H9 (cell line): ENCODE measurements at regions not wholly inside any gene's neighbourhood (a gene's known extent, or its start where the extent isn't known, plus 50 kb on each side); places are given as distances from the start of the nearest gene placed in this dataset.

Experiments
- DNase-seq: peaks from one replicate; pipeline ENCODE4 v3.0.0-alpha.2; 2017
- H2AFZ ChIP-seq: one replicate; pipeline ENCODE4 v1.6.1; 2013; ENCODE audit warnings: mild to moderate bottlenecking, low read length, control low read depth, moderate library complexity
- H2AK5ac ChIP-seq: 2 replicates; pipeline ENCODE4 v1.6.1; 2013; ENCODE audit warnings: low read length, control low read depth, mixed read lengths; ENCODE audit not compliant: insufficient read length
- H2BK120ac ChIP-seq: one replicate; pipeline ENCODE4 v1.6.1; 2013; ENCODE audit warnings: low read depth, mild to moderate bottlenecking, low read length, control low read depth, inconsistent platforms; ENCODE audit not compliant: poor library complexity, severe bottlenecking
- H2BK12ac ChIP-seq: 2 replicates; pipeline ENCODE4 v1.6.1; 2013; ENCODE audit warnings: low read length, control low read depth, mixed read lengths, low read depth; ENCODE audit not compliant: insufficient read length
- H2BK15ac ChIP-seq: 2 replicates; pipeline ENCODE4 v1.6.1; 2013; ENCODE audit warnings: low read depth, low read length, control low read depth
- H2BK20ac ChIP-seq: one replicate; pipeline ENCODE4 v1.6.1; 2013; ENCODE audit warnings: low read depth, mild to moderate bottlenecking, low read length, control low read depth, inconsistent platforms; ENCODE audit not compliant: poor library complexity, severe bottlenecking
- H2BK5ac ChIP-seq: 2 replicates; pipeline ENCODE4 v1.6.1; 2013; ENCODE audit warnings: low read length, control low read depth, mixed read lengths; ENCODE audit not compliant: insufficient read length
- H3K14ac ChIP-seq: 2 replicates; pipeline ENCODE4 v1.6.1; 2013; ENCODE audit warnings: low read length, control low read depth; ENCODE audit not compliant: insufficient read depth
- H3K18ac ChIP-seq: 2 replicates; pipeline ENCODE4 v1.6.1; 2013; ENCODE audit warnings: low read depth, mild to moderate bottlenecking, mixed read lengths, low read length, control low read depth; ENCODE audit not compliant: insufficient read length
- H3K23ac ChIP-seq: 2 replicates; pipeline ENCODE4 v1.6.1; 2013; ENCODE audit warnings: low read length, control low read depth, mixed read lengths, low read depth; ENCODE audit not compliant: insufficient read length
- H3K23me2 ChIP-seq: 2 replicates; pipeline ENCODE4 v1.6.1; 2013; ENCODE audit warnings: low read depth, mild to moderate bottlenecking, mixed read lengths, low read length, control low read depth; ENCODE audit not compliant: insufficient read length, poor library complexity, severe bottlenecking
- H3K27ac ChIP-seq: 2 replicates; pipeline ENCODE4 v1.5.1; 2013; ENCODE audit warnings: low read length, control low read depth, mixed read lengths, low read depth; ENCODE audit not compliant: insufficient read length
- H3K27me3 ChIP-seq: 2 replicates; pipeline ENCODE4 v1.6.1; 2013; ENCODE audit warnings: low read length, control low read depth, inconsistent platforms; ENCODE audit not compliant: insufficient read depth
- H3K4ac ChIP-seq: 2 replicates; pipeline ENCODE4 v1.6.1; 2013; ENCODE audit warnings: low read depth, mild to moderate bottlenecking, control low read depth, inconsistent platforms, low read length, moderate library complexity
- H3K4me1 ChIP-seq: 2 replicates; pipeline ENCODE4 v1.6.1; 2013; ENCODE audit warnings: low read length, control low read depth, inconsistent platforms; ENCODE audit not compliant: insufficient read depth
- H3K4me2 ChIP-seq: 2 replicates; pipeline ENCODE4 v1.6.1; 2013; ENCODE audit warnings: low read length, control low read depth, mixed read lengths; ENCODE audit not compliant: insufficient read length, insufficient read depth
- H3K56ac ChIP-seq: 2 replicates; pipeline ENCODE4 v1.6.1; 2013; ENCODE audit warnings: low read depth, mild to moderate bottlenecking, mixed read lengths, low read length, control low read depth; ENCODE audit not compliant: insufficient read length
- H3K79me1 ChIP-seq: 2 replicates; pipeline ENCODE4 v1.6.1; 2013; ENCODE audit warnings: low read depth, mild to moderate bottlenecking, moderate library complexity, low read length, control low read depth, inconsistent platforms; ENCODE audit not compliant: insufficient read depth, poor library complexity, severe bottlenecking
- H3K79me2 ChIP-seq: 2 replicates; pipeline ENCODE4 v1.6.1; 2013; ENCODE audit warnings: low read length, control low read depth, inconsistent platforms; ENCODE audit not compliant: insufficient read depth
- H3K9ac ChIP-seq: 2 replicates; pipeline ENCODE4 v1.6.1; 2013; ENCODE audit warnings: low read length, control low read depth, mixed read lengths; ENCODE audit not compliant: insufficient read length; ENCODE audit errors: extremely low read depth
- H3K9me3 ChIP-seq: one replicate; pipeline ENCODE4 v1.6.1; 2013; ENCODE audit warnings: low read depth, low read length, inconsistent platforms; ENCODE audit not compliant: control insufficient read depth
- H3T11ph ChIP-seq: one replicate; pipeline ENCODE4 v1.6.1; 2013; ENCODE audit warnings: mild to moderate bottlenecking, low read length, control low read depth, inconsistent platforms
- H4K20me1 ChIP-seq: one replicate; pipeline ENCODE4 v1.6.1; 2013; ENCODE audit not compliant: control insufficient read depth, insufficient read length, insufficient read depth
- H4K5ac ChIP-seq: 2 replicates; pipeline ENCODE4 v1.6.1; 2013; ENCODE audit warnings: low read depth, mild to moderate bottlenecking, mixed read lengths, low read length, control low read depth; ENCODE audit not compliant: insufficient read length
- H4K8ac ChIP-seq: replicated peaks from 2 replicates; pipeline ENCODE4 v1.6.1; 2013; ENCODE audit warnings: low read length, control low read depth, mixed read lengths, low read depth; ENCODE audit not compliant: insufficient read length
- H4K91ac ChIP-seq: 2 replicates; pipeline ENCODE4 v1.6.1; 2013; ENCODE audit warnings: low read depth, mild to moderate bottlenecking, moderate library complexity, mixed read lengths, low read length, control low read depth; ENCODE audit not compliant: insufficient read length
- H3K27ac Mint-ChIP-seq, 3 experiments: 2 replicates in 2 of 3; 3 replicates in 1 of 3; pipeline ENCODE4 v1.8.0; 2020 to 2021; ENCODE audit warnings: mixed read lengths in 3 of 3, mild to moderate bottlenecking in 1 of 3, moderate library complexity in 1 of 3
- H3K27me3 Mint-ChIP-seq: 2 replicates; pipeline ENCODE4 v1.8.0; 2021; ENCODE audit warnings: low read depth, mild to moderate bottlenecking, moderate library complexity, mixed read lengths
- H3K36me3 Mint-ChIP-seq, 3 experiments: 2 replicates in 2 of 3; 3 replicates in 1 of 3; pipeline ENCODE4 v1.8.0; 2020 to 2021; ENCODE audit warnings: low read depth in 3 of 3, mixed read lengths in 3 of 3; ENCODE audit not compliant: insufficient read depth in 1 of 3
- H3K4me1 Mint-ChIP-seq, 2 experiments: 2 replicates each; pipeline ENCODE4 v1.8.0; 2020; ENCODE audit warnings: mixed read lengths in 2 of 2
- H3K4me3 Mint-ChIP-seq, 2 experiments: 2 replicates in 1 of 2; 3 replicates in 1 of 2; pipeline ENCODE4 v1.8.0; 2020 to 2021; ENCODE audit warnings: mild to moderate bottlenecking in 2 of 2, mixed read lengths in 2 of 2, moderate library complexity in 1 of 2
- H3K9me3 Mint-ChIP-seq, 2 experiments: 2 replicates in 1 of 2; 3 replicates in 1 of 2; pipeline ENCODE4 v1.8.0; 2020; ENCODE audit warnings: mild to moderate bottlenecking in 2 of 2, mixed read lengths in 2 of 2, moderate library complexity in 1 of 2
- WGBS: extraction: QIAGEN DNeasy Blood & Tissue Kit; methylation state at CpG from one replicate; pipeline ENCODE4 v1.1.7; 2013; ENCODE audit warnings: missing lambda C conversion rate, low lambda C conversion rate, mixed read lengths; ENCODE audit not compliant: insufficient read length; ENCODE audit errors: extremely low coverage; 5-methylcytosine and 5-hydroxymethylcytosine counted together
- TF ChIP-seq, protein P1 (sequence below): fragments of 200-600 bp; sonication (generic); conservative IDR thresholded peaks from 3 replicates; pipeline ENCODE4 v1.8.0; 2021; ENCODE audit warnings: antibody characterized with exemption, mild to moderate bottlenecking

DNA sequence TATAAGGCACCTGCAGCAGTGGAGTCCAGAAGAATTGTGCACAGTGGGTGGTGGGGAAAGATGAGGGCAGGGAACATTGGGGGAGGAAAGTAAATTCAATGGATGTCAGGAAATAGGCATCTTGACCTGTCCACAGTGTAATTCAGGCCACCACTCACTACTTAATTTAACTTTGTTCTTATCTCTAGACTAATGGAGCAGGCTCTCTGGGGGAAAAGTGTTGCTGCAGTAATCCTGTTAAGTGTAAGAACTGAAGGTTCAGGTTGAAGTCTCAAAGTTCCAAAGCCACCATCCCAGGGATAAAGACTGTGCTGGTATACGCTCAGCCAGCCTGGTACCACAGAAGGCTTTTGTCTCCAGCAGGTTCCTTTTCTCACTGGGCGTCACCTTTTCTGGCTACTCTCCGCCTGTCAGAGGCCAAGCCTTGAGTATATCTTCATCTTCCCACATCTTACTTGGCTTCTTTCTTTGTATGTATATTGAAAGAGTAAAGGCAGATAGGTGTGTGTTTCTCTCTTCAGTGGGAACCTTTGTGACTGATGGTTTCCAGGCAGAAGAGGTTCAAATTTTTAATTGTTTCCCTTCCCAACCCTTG, 150.9 kb upstream of the DMRT1 start:
- Histone ChIP-seq H3K9ac (no peak overlapping the region), H2BK20ac (no peak overlapping the region), H4K20me1 (no peaks in the 10 kb centered on the region), H3K27ac (no peak overlapping the region), H4K5ac (no peak overlapping the region), H2BK5ac (no peak overlapping the region), H3K4ac (no peak overlapping the region), H2AFZ (no peak overlapping the region), H2BK12ac (no peak overlapping the region), H3K14ac (no peak overlapping the region), H4K8ac (no peak overlapping the region), H2BK15ac (no peak overlapping the region), H2AK5ac (no peak overlapping the region), H4K91ac (no peak overlapping the region), H3T11ph (no peak overlapping the region), H3K79me2 (no peaks in the 10 kb centered on the region), H3K27me3 (no peaks in the 10 kb centered on the region), H3K9me3 (no peaks in the 10 kb centered on the region), H2BK120ac (no peak overlapping the region), H3K4me1 (peaks cover 7% of the 10 kb centered on the region; the same call in 1 of the 2 replicates), H3K23me2 (no peaks in the 10 kb centered on the region), H3K56ac (no peak overlapping the region), H3K79me1 (no peaks in the 10 kb centered on the region), H3K18ac (no peak overlapping the region), H3K4me2 (no peak overlapping the region), H3K23ac (no peak overlapping the region)
- no CpG with 5 or more reads among the region's 3 CpGs for WGBS
- Mint-ChIP-seq H3K9me3 (peaks cover 2 to 9% of the 10 kb centered on the region in 2 experiments; a peak in 2 of 5 replicates), H3K4me3 (no peak overlapping the region), H3K27ac (no peak overlapping the region), H3K27me3 (no peaks in the 10 kb centered on the region), H3K36me3 (peaks cover 0 to 15% (median 8%) of the 10 kb centered on the region in 3 experiments; a peak in 4 of 7 replicates), H3K4me1 (peaks cover 34 to 35% of the 10 kb centered on the region in 2 experiments)
- TF ChIP-seq, protein P1, sequence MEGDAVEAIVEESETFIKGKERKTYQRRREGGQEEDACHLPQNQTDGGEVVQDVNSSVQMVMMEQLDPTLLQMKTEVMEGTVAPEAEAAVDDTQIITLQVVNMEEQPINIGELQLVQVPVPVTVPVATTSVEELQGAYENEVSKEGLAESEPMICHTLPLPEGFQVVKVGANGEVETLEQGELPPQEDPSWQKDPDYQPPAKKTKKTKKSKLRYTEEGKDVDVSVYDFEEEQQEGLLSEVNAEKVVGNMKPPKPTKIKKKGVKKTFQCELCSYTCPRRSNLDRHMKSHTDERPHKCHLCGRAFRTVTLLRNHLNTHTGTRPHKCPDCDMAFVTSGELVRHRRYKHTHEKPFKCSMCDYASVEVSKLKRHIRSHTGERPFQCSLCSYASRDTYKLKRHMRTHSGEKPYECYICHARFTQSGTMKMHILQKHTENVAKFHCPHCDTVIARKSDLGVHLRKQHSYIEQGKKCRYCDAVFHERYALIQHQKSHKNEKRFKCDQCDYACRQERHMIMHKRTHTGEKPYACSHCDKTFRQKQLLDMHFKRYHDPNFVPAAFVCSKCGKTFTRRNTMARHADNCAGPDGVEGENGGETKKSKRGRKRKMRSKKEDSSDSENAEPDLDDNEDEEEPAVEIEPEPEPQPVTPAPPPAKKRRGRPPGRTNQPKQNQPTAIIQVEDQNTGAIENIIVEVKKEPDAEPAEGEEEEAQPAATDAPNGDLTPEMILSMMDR, result no peak
- DNase-seq, result no peak
